Upper lobe of left lung (tissue), 4 donors: ENCODE measurements at regions not wholly inside any gene's neighbourhood (a gene's known extent, or its start where the extent isn't known, plus 50 kb on each side); places are given as distances from the start of the nearest gene placed in this dataset.

Experiments used
- EP300 ChIP-seq, 4 donors: sonication (generic); formaldehyde crosslinking; IDR thresholded peaks; one replicate each; pipeline ENCODE4 v1.5.1; 2017; ENCODE audit warnings: antibody characterized with exemption in 4 of 4, control low read depth in 2 of 4
- POLR2A ChIP-seq, 4 donors: fragments of 450-650 bp; IDR thresholded peaks; one replicate each; pipeline ENCODE4 v1.5.1; 2016 to 2017; ENCODE audit warnings: antibody characterized with exemption in 4 of 4, mild to moderate bottlenecking in 2 of 4
- POLR2AphosphoS5 ChIP-seq, 2 donors: sonication (generic); formaldehyde crosslinking; IDR thresholded peaks; one replicate each; pipeline ENCODE4 v1.5.1; 2017; ENCODE audit warnings: antibody characterized with exemption in 2 of 2
- TF ChIP-seq, protein P1 (sequence below), 6 experiments: fragments of 450-650 bp in 4 of 6; fragments of 200-600 bp in 2 of 6; sonication (generic) in 2 of 6; IDR thresholded peaks; one replicate each; pipeline ENCODE4 v1.5.1; 2016 to 2019; ENCODE audit warnings: antibody characterized with exemption in 6 of 6

DNA sequence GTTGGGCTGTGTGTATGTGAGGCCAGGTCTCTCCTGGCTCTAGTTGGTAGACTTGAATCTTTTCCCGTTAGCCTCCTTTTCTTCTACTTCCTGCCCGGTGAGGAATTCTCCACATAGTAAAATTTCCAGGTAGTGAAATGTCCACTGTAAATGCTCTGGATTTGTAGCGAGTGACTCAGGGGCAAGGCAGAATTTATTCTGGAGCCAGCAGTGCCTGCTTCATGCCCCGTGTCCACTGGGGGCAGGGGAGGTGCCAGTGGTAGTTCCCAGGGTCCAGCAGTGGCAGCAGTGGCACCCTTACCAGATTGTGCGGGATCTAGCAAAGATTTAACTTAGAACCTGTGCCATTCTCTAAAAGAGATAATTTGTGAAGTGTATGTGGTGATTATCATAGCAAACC lies 74.5 kb upstream of the USP24 start:
- TF ChIP-seq EP300 (IDR thresholded peaks at IDR 0.05) (no peak), POLR2AphosphoS5 (IDR thresholded peaks at IDR 0.05) (no peak), POLR2A (IDR thresholded peaks at IDR 0.05) (no peak)
- TF ChIP-seq, protein P1, sequence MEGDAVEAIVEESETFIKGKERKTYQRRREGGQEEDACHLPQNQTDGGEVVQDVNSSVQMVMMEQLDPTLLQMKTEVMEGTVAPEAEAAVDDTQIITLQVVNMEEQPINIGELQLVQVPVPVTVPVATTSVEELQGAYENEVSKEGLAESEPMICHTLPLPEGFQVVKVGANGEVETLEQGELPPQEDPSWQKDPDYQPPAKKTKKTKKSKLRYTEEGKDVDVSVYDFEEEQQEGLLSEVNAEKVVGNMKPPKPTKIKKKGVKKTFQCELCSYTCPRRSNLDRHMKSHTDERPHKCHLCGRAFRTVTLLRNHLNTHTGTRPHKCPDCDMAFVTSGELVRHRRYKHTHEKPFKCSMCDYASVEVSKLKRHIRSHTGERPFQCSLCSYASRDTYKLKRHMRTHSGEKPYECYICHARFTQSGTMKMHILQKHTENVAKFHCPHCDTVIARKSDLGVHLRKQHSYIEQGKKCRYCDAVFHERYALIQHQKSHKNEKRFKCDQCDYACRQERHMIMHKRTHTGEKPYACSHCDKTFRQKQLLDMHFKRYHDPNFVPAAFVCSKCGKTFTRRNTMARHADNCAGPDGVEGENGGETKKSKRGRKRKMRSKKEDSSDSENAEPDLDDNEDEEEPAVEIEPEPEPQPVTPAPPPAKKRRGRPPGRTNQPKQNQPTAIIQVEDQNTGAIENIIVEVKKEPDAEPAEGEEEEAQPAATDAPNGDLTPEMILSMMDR (IDR thresholded peaks at IDR 0.05) = no peak
